Calu3 (cell line): ENCODE measurements at regions not wholly inside any gene's neighbourhood (a gene's known extent, or its start where the extent isn't known, plus 50 kb on each side); places are given as distances from the start of the nearest gene placed in this dataset.
"Not testable (repeated sequence)": the region's sequence is repeated elsewhere in the genome, so short reads cannot be mapped to it uniquely, and the experiment has no call there.

Experiments
- BruUV-seq: library from RNA; stranded (reverse); fragments of 400-500 nt; replicated peaks from 2 replicates; lab custom pipeline; 2021; lab: Mats Ljungman, UMichigan
- CTCF ChIA-PET: fragments of 300-600 bp; sonication (Branson Sonifier 250); formaldehyde crosslinking; loops from one replicate; lab custom pipeline; 2022; ENCODE audit warnings: antibody characterized with exemption; lab: Charles Lee
- DNase-seq: peaks from one replicate; pipeline ENCODE4 v3.0.0; 2022
- H3K27ac Mint-ChIP-seq: one replicate; pipeline ENCODE4 v1.8.0; 2022; ENCODE audit warnings: mixed read lengths; ENCODE audit not compliant: unreplicated experiment
- H3K27me3 Mint-ChIP-seq: one replicate; pipeline ENCODE4 v1.8.0; 2022; ENCODE audit warnings: mixed read lengths; ENCODE audit not compliant: unreplicated experiment
- H3K36me3 Mint-ChIP-seq: one replicate; pipeline ENCODE4 v1.8.0; 2022; ENCODE audit warnings: mild to moderate bottlenecking, moderate library complexity, mixed read lengths; ENCODE audit not compliant: insufficient read depth, unreplicated experiment
- H3K4me1 Mint-ChIP-seq: one replicate; pipeline ENCODE4 v1.8.0; 2022; ENCODE audit warnings: mild to moderate bottlenecking, low read depth, mixed read lengths; ENCODE audit not compliant: unreplicated experiment
- H3K4me3 Mint-ChIP-seq: one replicate; pipeline ENCODE4 v1.8.0; 2022; ENCODE audit warnings: mild to moderate bottlenecking, low read depth, moderate library complexity, mixed read lengths; ENCODE audit not compliant: unreplicated experiment
- H3K9me3 Mint-ChIP-seq: one replicate; pipeline ENCODE4 v1.8.0; 2022; ENCODE audit warnings: low read depth, mixed read lengths; ENCODE audit not compliant: unreplicated experiment
- intact Hi-C: fragments of 100-400 bp; cut with micrococcal nuclease; formaldehyde crosslinking; loops from one replicate; pipeline ENCODE4 v1.10.0; 2022; ENCODE audit not compliant: unreplicated experiment
- TF ChIP-seq, protein P1 (sequence below): fragments of 200-600 bp; IDR thresholded peaks from one replicate; pipeline ENCODE4 v1.8.0; 2022; ENCODE audit warnings: antibody characterized with exemption; ENCODE audit not compliant: unreplicated experiment

DNA sequence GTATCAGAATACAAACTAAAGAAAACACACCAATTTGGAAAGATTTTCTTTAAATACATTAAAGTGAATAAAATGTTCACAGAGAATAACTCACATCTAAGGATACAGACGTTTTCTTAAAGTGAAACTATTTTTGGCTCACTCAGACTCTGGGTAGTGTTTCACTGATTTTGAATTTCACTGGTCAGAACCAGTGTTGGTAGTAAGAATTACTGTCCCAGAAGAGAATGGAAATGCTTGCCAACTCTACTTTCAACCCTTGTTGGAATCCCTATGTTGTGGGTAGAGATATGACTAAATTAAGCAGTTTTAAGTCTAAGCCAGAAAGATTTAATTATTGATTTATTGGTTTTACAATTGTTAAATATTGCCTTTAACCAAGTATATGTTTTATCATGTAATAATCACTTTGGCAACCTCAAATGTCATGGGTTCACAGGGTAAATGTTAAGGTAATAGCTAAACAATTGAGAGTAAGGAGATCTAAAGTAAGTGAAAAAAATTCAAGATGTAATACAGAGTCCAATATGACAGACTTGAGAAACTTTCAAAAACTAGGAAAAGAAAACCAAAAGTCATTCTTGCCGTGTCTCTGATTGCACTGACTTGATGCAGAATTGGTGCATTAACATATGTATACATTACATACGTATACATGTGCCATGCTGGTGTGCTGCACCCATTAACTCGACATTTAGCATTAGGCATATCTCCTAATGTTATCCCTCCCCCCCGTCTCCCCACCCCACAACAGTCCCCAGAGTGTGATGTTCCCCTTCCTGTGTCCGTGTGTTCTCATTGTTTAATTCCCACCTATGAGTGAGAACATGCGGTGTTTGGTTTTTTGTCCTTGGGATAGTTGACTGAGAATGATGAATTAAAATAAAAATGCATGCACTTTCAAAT, 1517.2 kb upstream of the TPTE start:
- peaks cover 89% of the 10 kb centered on the region for H3K36me3 Mint-ChIP-seq
- DNase-seq, H3K4me3 Mint-ChIP-seq, intact Hi-C loops, CTCF ChIA-PET, H3K9me3 Mint-ChIP-seq, BruUV-seq, H3K4me1 Mint-ChIP-seq: not testable (repeated sequence)
- peaks cover 56% of the 10 kb centered on the region for H3K27me3 Mint-ChIP-seq
- peak overlapping the region; percentile 1 for H3K27ac Mint-ChIP-seq

DNA sequence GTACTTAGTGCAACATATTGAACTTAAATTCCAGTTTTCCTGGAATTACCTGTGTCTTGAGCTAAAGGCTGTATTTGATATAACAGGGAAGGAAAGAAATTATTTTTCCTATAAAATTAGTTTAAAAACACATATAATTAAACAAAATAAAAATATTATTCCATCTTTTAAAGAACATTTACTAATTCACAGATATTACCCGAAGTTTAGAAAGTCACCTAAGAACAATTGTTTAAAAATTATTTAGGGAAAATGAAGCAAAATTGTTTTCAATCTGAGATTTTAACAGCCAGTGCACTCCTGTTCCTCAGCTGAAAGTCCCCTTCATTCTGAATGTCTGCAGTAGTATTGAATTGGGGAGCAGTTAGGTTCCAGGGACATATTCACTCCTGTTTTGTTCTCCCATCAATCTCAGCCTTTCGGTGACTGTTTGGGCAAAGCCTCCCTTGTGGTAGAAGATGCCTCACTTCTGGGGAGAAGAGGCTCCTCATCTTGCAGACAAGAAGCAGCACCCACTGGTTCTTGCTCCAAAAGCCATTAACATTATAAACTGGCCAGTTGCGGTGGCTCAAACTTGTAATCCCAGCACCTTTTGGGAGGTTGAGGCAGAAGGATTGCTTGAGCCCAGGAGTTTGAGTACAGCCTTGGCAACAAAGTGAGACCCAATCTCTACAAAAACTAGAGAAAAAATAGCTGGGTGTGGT, 1516.4 kb upstream of the TPTE start:
- H3K9me3 Mint-ChIP-seq: not testable (repeated sequence)

DNA sequence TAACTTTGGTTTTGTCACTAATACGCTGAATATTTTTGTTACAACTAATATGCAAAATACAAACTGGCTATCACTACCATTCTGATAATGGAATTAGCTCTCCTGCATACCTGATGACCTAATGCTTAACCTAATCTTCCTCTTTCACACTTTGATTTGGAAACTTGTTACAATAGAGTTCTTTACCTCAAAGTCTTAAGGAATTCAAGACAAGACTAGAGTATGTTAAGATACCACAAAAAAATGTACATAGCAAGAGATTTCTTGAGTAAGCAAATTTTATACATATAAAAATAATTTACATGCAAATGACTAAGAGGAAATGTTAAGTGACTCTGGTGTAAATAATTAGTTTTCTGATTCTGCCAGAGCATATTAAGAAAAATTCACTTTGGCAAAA, 1515.7 kb upstream of the TPTE start:
- H3K4me1 Mint-ChIP-seq, CTCF ChIA-PET, DNase-seq, H3K4me3 Mint-ChIP-seq, H3K9me3 Mint-ChIP-seq, intact Hi-C loops, BruUV-seq: not testable (repeated sequence)
- Mint-ChIP-seq H3K27me3 (peaks cover 71% of the 10 kb centered on the region), H3K36me3 (peaks cover 82% of the 10 kb centered on the region), H3K27ac (peak overlapping the region; percentile 1)

More for the DNA sequence above, 1516.4 kb upstream of the TPTE start:
- H3K4me3 Mint-ChIP-seq, H3K4me1 Mint-ChIP-seq, BruUV-seq, CTCF ChIA-PET, intact Hi-C loops: not testable (repeated sequence)
- H3K36me3 Mint-ChIP-seq: peaks cover 84% of the 10 kb centered on the region
- DNase-seq: peak; percentile 27
- H3K27me3 Mint-ChIP-seq: peaks cover 64% of the 10 kb centered on the region
- peak overlapping the region; percentile 1 for H3K27ac Mint-ChIP-seq

DNA sequence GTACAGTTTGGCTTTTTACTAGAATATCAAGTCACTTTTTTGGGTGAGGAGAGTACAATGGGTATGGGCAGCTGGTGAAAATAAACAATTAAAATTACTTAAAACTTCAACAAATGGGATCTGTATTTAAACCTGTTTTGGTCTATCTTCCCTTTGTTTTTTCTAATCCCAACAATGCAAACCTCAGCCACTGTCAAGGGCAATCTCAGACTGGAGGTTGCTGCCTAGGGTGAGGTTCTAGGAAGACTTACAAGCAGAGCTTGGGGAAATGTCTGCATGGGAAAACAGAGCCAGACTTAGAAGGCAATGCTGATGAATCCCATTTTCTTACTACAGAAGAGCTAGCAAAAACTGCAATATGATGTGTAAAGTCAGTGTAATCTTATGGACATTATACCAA, 1515.3 kb upstream of the TPTE start:
- H3K27me3 Mint-ChIP-seq: peaks cover 76% of the 10 kb centered on the region
- H3K36me3 Mint-ChIP-seq: peaks cover 82% of the 10 kb centered on the region

DNA sequence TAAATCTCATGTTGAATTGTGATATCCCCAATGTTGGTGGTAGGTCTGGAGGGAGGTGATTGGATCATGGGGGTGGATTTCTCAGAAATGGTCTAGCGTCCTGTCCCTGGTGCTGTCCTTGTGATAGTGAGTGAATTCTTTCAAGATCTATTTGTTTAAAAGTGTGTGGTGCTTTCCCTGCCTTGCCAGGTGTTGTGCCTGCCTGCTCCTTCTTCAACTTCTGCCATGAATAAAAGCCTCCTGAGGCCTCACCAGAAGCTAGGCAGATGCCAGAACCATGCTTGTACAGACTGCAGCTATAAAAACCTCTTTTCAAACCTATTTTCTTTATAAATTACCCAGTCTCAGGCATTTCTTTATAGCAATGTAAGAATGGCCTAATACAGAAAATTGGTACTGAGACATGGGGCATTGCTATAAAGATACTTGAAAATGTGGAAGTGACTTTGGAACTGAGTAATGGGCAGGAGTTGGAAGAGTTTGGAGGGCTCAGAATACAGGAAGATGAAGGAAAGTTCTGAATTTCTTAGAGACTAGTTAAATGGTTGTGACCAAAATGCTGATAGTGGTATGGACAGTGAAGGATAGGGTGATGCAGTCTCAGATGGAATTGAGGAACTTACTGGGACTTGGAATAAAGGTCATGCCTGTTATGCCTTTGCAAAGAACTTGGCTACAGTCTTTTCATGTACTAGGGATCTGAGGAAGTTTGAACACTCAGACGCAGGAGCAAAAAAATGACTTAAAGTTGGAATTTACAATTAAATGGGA, 1514.6 kb upstream of the TPTE start:
- peaks cover 80% of the 10 kb centered on the region for H3K36me3 Mint-ChIP-seq
- H3K4me1 Mint-ChIP-seq, BruUV-seq, H3K9me3 Mint-ChIP-seq, CTCF ChIA-PET, intact Hi-C loops, H3K4me3 Mint-ChIP-seq: not testable (repeated sequence)
- H3K27me3 Mint-ChIP-seq: peaks cover 82% of the 10 kb centered on the region
- peak overlapping the region; percentile 1 for H3K27ac Mint-ChIP-seq
- peak; percentile 15 for DNase-seq

More for the DNA sequence above, 1515.3 kb upstream of the TPTE start:
- intact Hi-C loops, H3K9me3 Mint-ChIP-seq, CTCF ChIA-PET, H3K4me3 Mint-ChIP-seq, H3K4me1 Mint-ChIP-seq, BruUV-seq: not testable (repeated sequence)
- peak overlapping the region; percentile 1 for H3K27ac Mint-ChIP-seq
- peak; percentile 11 for DNase-seq

DNA sequence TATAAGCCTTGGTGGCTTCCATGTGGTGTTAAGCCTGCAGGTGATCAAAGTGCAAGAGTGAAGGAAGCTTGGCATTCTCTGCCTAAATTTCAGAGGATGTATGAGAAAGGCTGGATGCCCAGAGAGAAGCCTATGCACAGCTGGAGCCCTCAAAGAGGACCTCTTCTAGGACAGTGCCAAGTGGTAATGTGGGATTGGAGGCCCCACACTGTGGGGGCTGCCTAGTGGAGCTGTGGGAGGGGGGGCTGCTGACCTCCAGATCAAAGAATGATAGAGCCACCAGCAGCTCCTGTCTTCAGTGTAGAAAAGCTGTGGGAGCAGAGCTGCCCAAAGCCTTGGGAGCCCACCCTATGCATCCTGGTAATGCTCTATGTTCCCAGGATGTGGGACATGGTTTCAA, 1512.7 kb upstream of the TPTE start:
- no peaks in the 10 kb centered on the region for H3K4me1 Mint-ChIP-seq
- H3K36me3 Mint-ChIP-seq: peaks cover 80% of the 10 kb centered on the region
- no TSS peak for BruUV-seq
- H3K27me3 Mint-ChIP-seq: peaks cover 100% of the 10 kb centered on the region
- CTCF ChIA-PET: no interaction called here
- intact Hi-C loops: no loop called here
- no peak overlapping the region for H3K4me3 Mint-ChIP-seq
- H3K9me3 Mint-ChIP-seq: no peaks in the 10 kb centered on the region
- TF ChIP-seq, protein P1, sequence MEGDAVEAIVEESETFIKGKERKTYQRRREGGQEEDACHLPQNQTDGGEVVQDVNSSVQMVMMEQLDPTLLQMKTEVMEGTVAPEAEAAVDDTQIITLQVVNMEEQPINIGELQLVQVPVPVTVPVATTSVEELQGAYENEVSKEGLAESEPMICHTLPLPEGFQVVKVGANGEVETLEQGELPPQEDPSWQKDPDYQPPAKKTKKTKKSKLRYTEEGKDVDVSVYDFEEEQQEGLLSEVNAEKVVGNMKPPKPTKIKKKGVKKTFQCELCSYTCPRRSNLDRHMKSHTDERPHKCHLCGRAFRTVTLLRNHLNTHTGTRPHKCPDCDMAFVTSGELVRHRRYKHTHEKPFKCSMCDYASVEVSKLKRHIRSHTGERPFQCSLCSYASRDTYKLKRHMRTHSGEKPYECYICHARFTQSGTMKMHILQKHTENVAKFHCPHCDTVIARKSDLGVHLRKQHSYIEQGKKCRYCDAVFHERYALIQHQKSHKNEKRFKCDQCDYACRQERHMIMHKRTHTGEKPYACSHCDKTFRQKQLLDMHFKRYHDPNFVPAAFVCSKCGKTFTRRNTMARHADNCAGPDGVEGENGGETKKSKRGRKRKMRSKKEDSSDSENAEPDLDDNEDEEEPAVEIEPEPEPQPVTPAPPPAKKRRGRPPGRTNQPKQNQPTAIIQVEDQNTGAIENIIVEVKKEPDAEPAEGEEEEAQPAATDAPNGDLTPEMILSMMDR: no peak
- peak; percentile 32 for DNase-seq
- H3K27ac Mint-ChIP-seq: peak overlapping the region; percentile 50

DNA sequence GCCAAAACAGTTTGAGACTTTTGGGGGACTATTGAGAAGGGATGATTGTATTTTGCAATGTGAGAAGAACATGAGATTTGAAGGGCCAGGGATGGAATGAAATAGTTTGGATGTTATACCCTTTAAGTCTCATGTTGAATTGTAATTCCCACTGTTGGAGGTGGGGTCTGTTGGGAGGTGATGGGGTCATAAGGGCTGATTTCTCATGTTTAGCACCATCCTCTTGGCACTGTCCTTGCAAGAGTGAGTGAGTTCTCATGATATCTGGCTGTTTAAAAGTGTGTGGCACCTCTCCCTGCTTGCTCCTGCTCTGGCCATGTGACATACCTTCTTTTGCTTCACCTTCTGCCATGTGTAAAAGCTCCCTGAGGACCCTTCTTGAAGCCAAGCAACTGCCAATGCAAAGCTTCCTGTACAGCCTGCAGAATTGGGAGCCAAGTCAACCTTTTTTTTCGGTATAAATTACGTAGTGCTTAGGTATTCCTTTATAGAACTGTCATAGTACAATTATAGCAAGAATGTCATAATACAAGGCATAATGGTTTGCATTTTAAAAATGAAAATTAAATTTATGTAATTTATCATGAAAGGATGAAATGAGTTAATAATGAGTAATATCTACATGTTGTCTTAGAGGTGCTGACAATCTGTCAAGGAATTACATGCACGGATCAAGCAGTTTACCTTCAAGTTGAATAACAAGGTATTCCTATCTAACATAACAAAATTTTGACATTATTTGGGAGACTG, 1511.9 kb upstream of the TPTE start:
- H3K9me3 Mint-ChIP-seq, H3K4me3 Mint-ChIP-seq, intact Hi-C loops, BruUV-seq, H3K4me1 Mint-ChIP-seq, DNase-seq, CTCF ChIA-PET: not testable (repeated sequence)
- H3K36me3 Mint-ChIP-seq: peaks cover 77% of the 10 kb centered on the region
- peak overlapping the region; percentile 50 for H3K27ac Mint-ChIP-seq
- H3K27me3 Mint-ChIP-seq: peaks cover 100% of the 10 kb centered on the region

DNA sequence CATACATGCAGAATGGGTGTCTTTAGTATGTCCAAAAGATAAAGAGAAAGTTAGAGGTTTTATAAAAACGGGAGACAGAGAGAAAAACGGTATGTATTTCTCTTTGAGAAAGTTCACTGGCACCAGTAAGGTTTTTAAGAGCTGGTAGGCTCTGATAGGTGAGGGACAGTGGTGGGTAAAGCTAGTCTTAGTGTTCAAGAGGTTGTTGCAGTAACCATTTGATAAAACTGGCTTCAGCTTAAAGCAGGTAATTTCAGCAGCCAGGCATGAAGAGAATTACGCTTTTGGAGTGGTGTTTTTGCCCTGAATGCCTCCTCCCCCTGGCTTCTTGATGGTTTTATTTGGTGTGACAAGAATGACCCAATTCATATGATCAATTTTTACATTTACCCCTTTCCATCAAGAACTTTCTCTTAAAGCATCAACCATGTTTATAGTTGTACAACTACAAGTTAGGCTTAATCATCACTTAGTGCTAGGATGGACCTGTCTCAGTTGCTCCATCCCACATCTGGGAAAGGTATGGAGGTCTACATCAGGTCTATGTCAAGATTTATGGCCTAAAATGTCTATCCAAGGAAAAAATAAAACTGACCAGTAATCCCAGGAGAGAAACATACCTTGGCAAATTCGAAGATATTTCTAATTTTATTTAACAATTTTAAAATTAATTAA, 1511.1 kb upstream of the TPTE start:
- H3K9me3 Mint-ChIP-seq, CTCF ChIA-PET, DNase-seq: not testable (repeated sequence)

More for the DNA sequence above, 1511.1 kb upstream of the TPTE start:
- H3K4me1 Mint-ChIP-seq, H3K4me3 Mint-ChIP-seq, BruUV-seq, intact Hi-C loops: not testable (repeated sequence)
- H3K27me3 Mint-ChIP-seq: peaks cover 100% of the 10 kb centered on the region
- H3K36me3 Mint-ChIP-seq: peaks cover 76% of the 10 kb centered on the region
- H3K27ac Mint-ChIP-seq: peak overlapping the region; percentile 6
